HEK293 (cell line): ENCODE measurements at regions not wholly inside any gene's neighbourhood (a gene's known extent, or its start where the extent isn't known, plus 50 kb on each side); places are given as distances from the start of the nearest gene placed in this dataset.

ENCODE experiments used
- CTCF ChIP-seq: fragments of 450-650 bp; formaldehyde crosslinking; IDR thresholded peaks from 2 replicates; pipeline ENCODE4 v1.5.1; 2016; ENCODE audit warnings: missing biosample characterization, missing genetic modification characterization
- GLIS1 ChIP-seq: fragments of 450-650 bp; formaldehyde crosslinking; IDR thresholded peaks from 2 replicates; pipeline ENCODE4 v1.5.1; 2016; ENCODE audit warnings: missing biosample characterization, missing genetic modification characterization
- PATZ1 ChIP-seq: fragments of 450-650 bp; formaldehyde crosslinking; IDR thresholded peaks from 2 replicates; pipeline ENCODE4 v1.5.1; 2016; ENCODE audit warnings: missing biosample characterization, missing genetic modification characterization
- REST ChIP-seq: fragments of 450-650 bp; formaldehyde crosslinking; IDR thresholded peaks from 2 replicates; pipeline ENCODE4 v1.5.1; 2016; ENCODE audit warnings: missing biosample characterization, missing genetic modification characterization
- ZBTB26 ChIP-seq: fragments of 450-650 bp; formaldehyde crosslinking; optimal IDR thresholded peaks from 2 replicates; pipeline ENCODE3; 2016; ENCODE audit warnings: missing biosample characterization, mild to moderate bottlenecking, missing genetic modification characterization
- ZNF580 ChIP-seq: fragments of 450-650 bp; formaldehyde crosslinking; IDR thresholded peaks from 2 replicates; pipeline ENCODE4 v1.5.1; 2016; ENCODE audit warnings: missing biosample characterization, missing genetic modification characterization
- ZNF785 ChIP-seq: fragments of 450-650 bp; formaldehyde crosslinking; IDR thresholded peaks from 2 replicates; pipeline ENCODE4 v1.5.1; 2016; ENCODE audit warnings: missing biosample characterization, missing genetic modification characterization

GRCh38 chr2:57693177-57693576 is 353.4 kb upstream of the VRK2 start:
- TF ChIP-seq CTCF (tag by site-specific recombination) (no peak), GLIS1 (tag by site-specific recombination) (no peak), REST (no peak), ZBTB26 (tag by site-specific recombination) (no peak), PATZ1 (tag by site-specific recombination) (no peak), ZNF580 (no peak), ZNF785 (no peak)
